Glutamatergic neuron (in vitro differentiated cells): ENCODE measurements at regions not wholly inside any gene's neighbourhood (a gene's known extent, or its start where the extent isn't known, plus 50 kb on each side); places are given as distances from the start of the nearest gene placed in this dataset.

Source experiments
- DNase-seq: peaks from one replicate; pipeline ENCODE4 v3.0.0; 2022
- H3K27ac Mint-ChIP-seq: one replicate; pipeline ENCODE4 v1.8.0; 2020; ENCODE audit warnings: mild to moderate bottlenecking, mixed read lengths, inconsistent platforms; ENCODE audit not compliant: unreplicated experiment
- H3K27me3 Mint-ChIP-seq: one replicate; pipeline ENCODE4 v1.8.0; 2020; ENCODE audit warnings: mild to moderate bottlenecking, moderate library complexity, mixed read lengths, inconsistent platforms; ENCODE audit not compliant: unreplicated experiment
- H3K36me3 Mint-ChIP-seq: one replicate; pipeline ENCODE4 v1.8.0; 2020; ENCODE audit warnings: mild to moderate bottlenecking, mixed read lengths, inconsistent platforms; ENCODE audit not compliant: unreplicated experiment
- H3K4me1 Mint-ChIP-seq: one replicate; pipeline ENCODE4 v1.8.0; 2020; ENCODE audit warnings: mild to moderate bottlenecking, low read depth, mixed read lengths, inconsistent platforms; ENCODE audit not compliant: unreplicated experiment
- H3K4me3 Mint-ChIP-seq: one replicate; pipeline ENCODE4 v1.8.0; 2020; ENCODE audit warnings: mild to moderate bottlenecking, mixed read lengths, inconsistent platforms; ENCODE audit not compliant: unreplicated experiment
- H3K9me3 Mint-ChIP-seq: one replicate; pipeline ENCODE4 v1.8.0; 2020; ENCODE audit warnings: mild to moderate bottlenecking, moderate library complexity, mixed read lengths, inconsistent platforms; ENCODE audit not compliant: unreplicated experiment
- TF ChIP-seq, protein P1 (sequence below): fragments of 200-600 bp; sonication (generic); IDR thresholded peaks from one replicate; pipeline ENCODE4 v1.5.0; 2021; ENCODE audit not compliant: partially characterized antibody, unreplicated experiment

DNA sequence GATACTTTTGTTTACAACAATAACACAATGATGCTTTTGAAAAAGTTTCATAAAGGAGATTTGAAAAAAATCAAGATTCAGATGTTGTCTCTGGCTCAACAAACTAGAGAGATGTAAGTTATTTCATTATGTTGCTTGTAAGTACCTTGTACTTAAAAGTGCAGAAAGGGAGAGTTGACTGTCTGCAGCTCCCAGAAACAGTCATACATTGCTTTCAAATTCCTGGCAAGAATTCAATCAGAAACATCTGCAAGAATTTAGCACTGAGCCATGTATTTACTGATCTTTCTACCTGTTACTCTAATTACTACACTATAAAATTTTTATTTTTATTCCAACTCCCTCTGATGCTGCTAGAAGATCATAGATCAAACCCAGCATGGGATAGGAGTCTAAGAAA is 1261.3 kb upstream of the SPRY2 start:
- Mint-ChIP-seq H3K9me3 (no peaks in the 10 kb centered on the region), H3K4me3 (no peak overlapping the region), H3K27me3 (no peaks in the 10 kb centered on the region), H3K27ac (no peak overlapping the region), H3K4me1 (no peaks in the 10 kb centered on the region), H3K36me3 (no peaks in the 10 kb centered on the region)
- no peak for DNase-seq
- TF ChIP-seq, protein P1, sequence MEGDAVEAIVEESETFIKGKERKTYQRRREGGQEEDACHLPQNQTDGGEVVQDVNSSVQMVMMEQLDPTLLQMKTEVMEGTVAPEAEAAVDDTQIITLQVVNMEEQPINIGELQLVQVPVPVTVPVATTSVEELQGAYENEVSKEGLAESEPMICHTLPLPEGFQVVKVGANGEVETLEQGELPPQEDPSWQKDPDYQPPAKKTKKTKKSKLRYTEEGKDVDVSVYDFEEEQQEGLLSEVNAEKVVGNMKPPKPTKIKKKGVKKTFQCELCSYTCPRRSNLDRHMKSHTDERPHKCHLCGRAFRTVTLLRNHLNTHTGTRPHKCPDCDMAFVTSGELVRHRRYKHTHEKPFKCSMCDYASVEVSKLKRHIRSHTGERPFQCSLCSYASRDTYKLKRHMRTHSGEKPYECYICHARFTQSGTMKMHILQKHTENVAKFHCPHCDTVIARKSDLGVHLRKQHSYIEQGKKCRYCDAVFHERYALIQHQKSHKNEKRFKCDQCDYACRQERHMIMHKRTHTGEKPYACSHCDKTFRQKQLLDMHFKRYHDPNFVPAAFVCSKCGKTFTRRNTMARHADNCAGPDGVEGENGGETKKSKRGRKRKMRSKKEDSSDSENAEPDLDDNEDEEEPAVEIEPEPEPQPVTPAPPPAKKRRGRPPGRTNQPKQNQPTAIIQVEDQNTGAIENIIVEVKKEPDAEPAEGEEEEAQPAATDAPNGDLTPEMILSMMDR, result no peak

DNA sequence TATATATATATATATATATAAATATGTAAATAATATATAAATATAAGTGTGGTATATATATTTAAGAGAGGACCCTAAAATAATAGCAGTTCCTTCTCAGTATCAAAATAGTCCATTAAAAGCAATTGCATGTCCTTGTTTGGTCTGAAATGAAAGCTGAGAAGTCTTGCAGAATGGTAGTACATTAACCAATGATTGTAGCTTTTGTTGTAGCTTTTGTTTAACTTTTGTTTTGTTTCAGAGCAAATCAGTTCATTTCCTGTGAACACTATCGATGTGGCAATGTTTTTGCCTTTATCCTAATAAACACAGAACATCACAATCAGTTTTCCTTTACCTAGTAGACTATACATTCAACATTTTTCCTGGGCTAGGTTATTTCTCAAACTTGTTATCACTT is 1256.2 kb upstream of the SPRY2 start:
- TF ChIP-seq, protein P1, result no peak
- Mint-ChIP-seq H3K9me3 (no peaks in the 10 kb centered on the region), H3K4me3 (no peak overlapping the region), H3K27me3 (no peaks in the 10 kb centered on the region), H3K27ac (no peak overlapping the region), H3K4me1 (no peaks in the 10 kb centered on the region), H3K36me3 (no peaks in the 10 kb centered on the region)
- DNase-seq, result no peak

DNA sequence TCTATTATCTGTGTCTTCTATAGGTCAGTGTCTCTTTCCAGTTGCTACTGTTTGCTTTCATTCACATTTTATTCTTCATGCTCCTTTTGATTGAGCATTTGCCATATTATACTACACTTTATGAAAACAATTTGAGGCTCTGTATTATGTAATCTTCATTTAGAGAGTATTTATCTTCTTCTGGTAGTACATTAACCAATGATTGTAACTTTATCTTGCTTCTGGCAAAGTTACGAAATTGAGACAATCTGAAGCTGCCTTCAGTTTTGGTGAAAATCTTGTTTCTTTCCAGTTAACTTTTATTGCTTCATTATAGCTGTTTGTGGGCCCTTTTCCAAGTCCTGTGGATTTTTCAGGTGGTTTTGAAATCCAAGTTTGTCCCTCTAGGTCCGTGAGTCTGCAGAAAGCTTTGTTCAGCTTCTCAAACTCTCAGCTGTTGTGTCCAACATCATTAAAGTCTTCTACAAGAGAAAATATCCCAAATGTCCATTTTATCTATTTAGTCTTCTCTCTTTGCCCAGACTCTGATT is 1255.4 kb upstream of the SPRY2 start:
- H3K9me3 Mint-ChIP-seq, result no peaks in the 10 kb centered on the region
- DNase-seq, result no peak
- H3K36me3 Mint-ChIP-seq, result no peaks in the 10 kb centered on the region
- TF ChIP-seq, protein P1, result no peak
- H3K27ac Mint-ChIP-seq, result no peak overlapping the region
- H3K4me3 Mint-ChIP-seq, result no peak overlapping the region
- H3K4me1 Mint-ChIP-seq, result no peaks in the 10 kb centered on the region
- H3K27me3 Mint-ChIP-seq, result no peaks in the 10 kb centered on the region

DNA sequence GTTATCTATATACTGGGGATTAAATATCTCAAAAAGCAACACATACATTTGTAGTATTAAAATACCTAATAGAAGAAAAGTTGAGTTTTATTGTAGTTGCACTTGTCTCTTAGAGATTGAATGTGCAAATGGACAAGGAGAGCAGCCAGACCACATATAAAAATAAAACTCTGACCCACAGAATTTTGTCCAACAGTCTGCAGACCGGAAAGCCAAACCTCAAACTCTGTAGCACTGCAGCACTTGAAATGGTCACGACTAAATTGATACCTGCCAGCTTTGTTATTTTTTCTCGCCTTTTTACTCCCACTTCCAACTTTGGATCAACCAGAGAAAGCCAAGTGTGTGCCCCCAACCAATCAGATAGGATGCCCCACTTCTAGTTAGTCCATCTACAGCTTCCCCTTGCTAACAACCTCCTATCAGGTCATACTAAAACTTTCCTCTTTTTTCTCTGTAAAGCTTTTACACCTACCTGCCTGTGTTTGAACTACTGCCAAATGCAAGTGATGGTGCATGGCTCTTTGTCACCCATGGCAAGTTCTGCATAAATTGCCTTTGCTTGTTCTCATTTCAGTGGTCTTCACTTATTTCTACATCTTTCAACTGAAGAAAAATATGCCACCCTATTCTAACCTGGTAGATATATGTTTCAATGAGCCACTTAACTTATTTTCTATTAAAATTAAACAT is 1250.7 kb upstream of the SPRY2 start:
- H3K27me3 Mint-ChIP-seq, result no peaks in the 10 kb centered on the region
- H3K36me3 Mint-ChIP-seq, result no peaks in the 10 kb centered on the region
- H3K9me3 Mint-ChIP-seq, result no peaks in the 10 kb centered on the region
- no peak overlapping the region for H3K4me3 Mint-ChIP-seq
- TF ChIP-seq, protein P1, result no peak
- DNase-seq, result no peak
- H3K27ac Mint-ChIP-seq, result no peak overlapping the region
- H3K4me1 Mint-ChIP-seq, result no peaks in the 10 kb centered on the region

DNA sequence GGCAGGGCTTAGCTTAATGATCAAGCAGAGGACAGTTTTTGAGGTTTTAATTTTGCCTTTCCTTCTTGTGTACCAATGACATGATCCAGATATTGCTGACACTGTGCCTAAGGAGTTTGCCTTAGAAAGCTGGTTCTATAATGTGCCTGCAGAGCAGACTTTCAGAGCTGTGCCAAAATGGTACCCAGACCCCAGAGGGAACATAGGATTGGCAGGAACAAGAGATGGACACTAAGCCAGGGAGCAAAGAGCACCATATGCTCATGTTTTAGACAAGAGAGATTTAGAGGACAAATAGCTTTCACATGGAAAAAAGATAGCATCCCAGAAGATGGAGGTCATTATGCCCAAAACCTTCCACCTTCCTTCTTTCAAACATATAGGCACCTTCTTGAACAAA is 1241.5 kb upstream of the SPRY2 start:
- TF ChIP-seq, protein P1, result no peak
- H3K4me3 Mint-ChIP-seq, result no peak overlapping the region
- H3K27me3 Mint-ChIP-seq, result no peaks in the 10 kb centered on the region
- H3K9me3 Mint-ChIP-seq, result no peaks in the 10 kb centered on the region
- no peak for DNase-seq
- no peaks in the 10 kb centered on the region for H3K36me3 Mint-ChIP-seq
- H3K27ac Mint-ChIP-seq, result no peak overlapping the region
- H3K4me1 Mint-ChIP-seq, result peaks cover 3% of the 10 kb centered on the region
